ENCODE measurements at regions not wholly inside any gene's neighbourhood (a gene's known extent, or its start where the extent isn't known, plus 50 kb on each side); places are given as distances from the start of the nearest gene placed in this dataset.

- H3K9me3 Mint-ChIP-seq = no peaks in the 10 kb centered on the region
- CTCF ChIA-PET = no interaction called here
- H3K27me3 Mint-ChIP-seq = no peaks in the 10 kb centered on the region
- no peaks in the 10 kb centered on the region for H3K4me1 Mint-ChIP-seq
- H3K27ac Mint-ChIP-seq = no peak overlapping the region
- DNase-seq = no peak
- no peaks in the 10 kb centered on the region for H3K36me3 Mint-ChIP-seq
- H3K4me3 Mint-ChIP-seq = no peak overlapping the region
Observed at GRCh38 chr10:10364902-10365301, 652.8 kb upstream of the CELF2 start.

- DNase-seq = no peak
- Mint-ChIP-seq H3K27me3 (no peaks in the 10 kb centered on the region), H3K27ac (no peak overlapping the region), H3K4me1 (no peaks in the 10 kb centered on the region), H3K36me3 (no peaks in the 10 kb centered on the region), H3K4me3 (no peak overlapping the region), H3K9me3 (no peaks in the 10 kb centered on the region)
- CTCF ChIA-PET = no interaction called here
Observed at GRCh38 chr10:10365676-10366075, 652.0 kb upstream of the CELF2 start.

- Mint-ChIP-seq H3K4me1 (no peaks in the 10 kb centered on the region), H3K36me3 (no peaks in the 10 kb centered on the region), H3K27ac (no peak overlapping the region), H3K27me3 (no peaks in the 10 kb centered on the region), H3K9me3 (no peaks in the 10 kb centered on the region), H3K4me3 (no peak overlapping the region)
- CTCF ChIA-PET = interaction anchor here (1.2 kb wide), 1 partner anchor 10 kb away, joined by 3 read pairs; no protein-coding TSS in a partner anchor
- DNase-seq = no peak
Observed at GRCh38 chr10:10366836-10367235, 650.8 kb upstream of the CELF2 start.

- Mint-ChIP-seq H3K4me1 (no peaks in the 10 kb centered on the region), H3K27me3 (no peaks in the 10 kb centered on the region), H3K36me3 (no peaks in the 10 kb centered on the region), H3K9me3 (no peaks in the 10 kb centered on the region), H3K27ac (no peak overlapping the region), H3K4me3 (no peak overlapping the region)
- DNase-seq = no peak
- CTCF ChIA-PET = interaction anchor here (1.2 kb wide), 1 partner anchor 9 kb away, joined by 3 read pairs; no protein-coding TSS in a partner anchor
Observed at GRCh38 chr10:10367264-10367663, 650.4 kb upstream of the CELF2 start.

GRCh38 chr10:10368951-10369576 lies 648.6 kb upstream of the CELF2 start:
- H3K27ac Mint-ChIP-seq = no peak overlapping the region
- no peaks in the 10 kb centered on the region for H3K36me3 Mint-ChIP-seq
- H3K4me1 Mint-ChIP-seq = no peaks in the 10 kb centered on the region
- H3K4me3 Mint-ChIP-seq = no peak overlapping the region
- DNase-seq = no peak
- CTCF ChIA-PET = no interaction called here
- H3K9me3 Mint-ChIP-seq = no peaks in the 10 kb centered on the region
- no peaks in the 10 kb centered on the region for H3K27me3 Mint-ChIP-seq

- Mint-ChIP-seq H3K27ac (no peak overlapping the region), H3K4me1 (no peaks in the 10 kb centered on the region), H3K27me3 (no peaks in the 10 kb centered on the region), H3K36me3 (no peaks in the 10 kb centered on the region), H3K4me3 (no peak overlapping the region), H3K9me3 (no peaks in the 10 kb centered on the region)
- CTCF ChIA-PET = no interaction called here
- no peak for DNase-seq
Observed at GRCh38 chr10:10385831-10386230, 631.8 kb upstream of the CELF2 start.

- Mint-ChIP-seq H3K27me3 (no peaks in the 10 kb centered on the region), H3K4me3 (no peak overlapping the region), H3K36me3 (no peaks in the 10 kb centered on the region), H3K27ac (no peak overlapping the region), H3K4me1 (no peaks in the 10 kb centered on the region), H3K9me3 (no peaks in the 10 kb centered on the region)
- CTCF ChIA-PET = no interaction called here
- DNase-seq = no peak
Observed at GRCh38 chr10:10389182-10389581, 628.5 kb upstream of the CELF2 start.

GRCh38 chr10:10392511-10392910 lies 625.2 kb upstream of the CELF2 start:
- Mint-ChIP-seq H3K36me3 (no peaks in the 10 kb centered on the region), H3K9me3 (no peaks in the 10 kb centered on the region), H3K27me3 (no peaks in the 10 kb centered on the region), H3K27ac (no peak overlapping the region), H3K4me3 (no peak overlapping the region), H3K4me1 (no peaks in the 10 kb centered on the region)
- no peak for DNase-seq
- CTCF ChIA-PET = no interaction called here

- no peaks in the 10 kb centered on the region for H3K4me1 Mint-ChIP-seq
- no peaks in the 10 kb centered on the region for H3K9me3 Mint-ChIP-seq
- no peaks in the 10 kb centered on the region for H3K27me3 Mint-ChIP-seq
- H3K4me3 Mint-ChIP-seq = no peak overlapping the region
- DNase-seq = no peak
- CTCF ChIA-PET = no interaction called here
- no peak overlapping the region for H3K27ac Mint-ChIP-seq
- H3K36me3 Mint-ChIP-seq = no peaks in the 10 kb centered on the region
Observed at GRCh38 chr10:10394933-10395658, 622.6 kb upstream of the CELF2 start.

- no peak for DNase-seq
- H3K27ac Mint-ChIP-seq = no peak overlapping the region
- CTCF ChIA-PET = no interaction called here
Observed at GRCh38 chr10:10396601-10397000, 621.1 kb upstream of the CELF2 start.

GRCh38 chr10:10397906-10398305 lies 619.8 kb upstream of the CELF2 start:
- no peaks in the 10 kb centered on the region for H3K4me1 Mint-ChIP-seq
- CTCF ChIA-PET = no interaction called here
- H3K27ac Mint-ChIP-seq = no peak overlapping the region
- H3K27me3 Mint-ChIP-seq = no peaks in the 10 kb centered on the region
- no peaks in the 10 kb centered on the region for H3K36me3 Mint-ChIP-seq
- H3K9me3 Mint-ChIP-seq = no peaks in the 10 kb centered on the region
- DNase-seq = no peak
- H3K4me3 Mint-ChIP-seq = no peak overlapping the region

More at GRCh38 chr10:10396601-10397000, 621.1 kb upstream of the CELF2 start:
- H3K4me3 Mint-ChIP-seq = no peak overlapping the region
- H3K36me3 Mint-ChIP-seq = no peaks in the 10 kb centered on the region
- no peaks in the 10 kb centered on the region for H3K4me1 Mint-ChIP-seq
- H3K9me3 Mint-ChIP-seq = no peaks in the 10 kb centered on the region
- no peaks in the 10 kb centered on the region for H3K27me3 Mint-ChIP-seq

GRCh38 chr10:10403762-10404161 lies 613.9 kb upstream of the CELF2 start:
- Mint-ChIP-seq H3K4me3 (no peak overlapping the region), H3K4me1 (no peaks in the 10 kb centered on the region), H3K9me3 (no peaks in the 10 kb centered on the region), H3K27ac (no peak overlapping the region), H3K27me3 (peaks cover 7% of the 10 kb centered on the region), H3K36me3 (no peaks in the 10 kb centered on the region)
- CTCF ChIA-PET = no interaction called here
- no peak for DNase-seq

GRCh38 chr10:10417671-10418070 lies 600.0 kb upstream of the CELF2 start:
- Mint-ChIP-seq H3K9me3 (peaks cover 2% of the 10 kb centered on the region), H3K36me3 (peaks cover 4% of the 10 kb centered on the region), H3K4me3 (no peak overlapping the region), H3K4me1 (peaks cover 37% of the 10 kb centered on the region), H3K27me3 (no peaks in the 10 kb centered on the region), H3K27ac (no peak overlapping the region)
- CTCF ChIA-PET = no interaction called here
- no peak for DNase-seq

GRCh38 chr10:10418387-10418786 lies 599.3 kb upstream of the CELF2 start:
- Mint-ChIP-seq H3K27ac (peak overlapping the region; percentile 35), H3K27me3 (peaks cover 3% of the 10 kb centered on the region), H3K9me3 (peaks cover 2% of the 10 kb centered on the region), H3K36me3 (peaks cover 4% of the 10 kb centered on the region), H3K4me3 (no peak overlapping the region), H3K4me1 (peaks cover 37% of the 10 kb centered on the region)
- peak; percentile 32 for DNase-seq
- CTCF ChIA-PET = no interaction called here

- Mint-ChIP-seq H3K36me3 (peaks cover 4% of the 10 kb centered on the region), H3K27ac (no peak overlapping the region), H3K4me3 (no peak overlapping the region), H3K27me3 (peaks cover 3% of the 10 kb centered on the region), H3K9me3 (peaks cover 2% of the 10 kb centered on the region), H3K4me1 (peaks cover 37% of the 10 kb centered on the region)
- DNase-seq = no peak
- CTCF ChIA-PET = no interaction called here
Observed at GRCh38 chr10:10421071-10421470, 596.6 kb upstream of the CELF2 start.

Data from activated naive CD4-positive, alpha-beta T cell treated with anti-CD3 and anti-CD28 coated beads, Interleukin-2, amount 10 ng/mL, durations not matched to agents 7 days and 5 days (primary cell).